Panc1 (cell line): ENCODE measurements at regions not wholly inside any gene's neighbourhood (a gene's known extent, or its start where the extent isn't known, plus 50 kb on each side); places are given as distances from the start of the nearest gene placed in this dataset.

Source experiments
- CTCF ChIP-seq: fragments of 450-650 bp; IDR thresholded peaks from 2 replicates; pipeline ENCODE4 v1.5.1; 2017; ENCODE audit warnings: mild to moderate bottlenecking
- POLR2AphosphoS5 ChIP-seq: IDR thresholded peaks from 2 replicates; pipeline ENCODE4 v1.6.1; 2012; ENCODE audit warnings: mild to moderate bottlenecking, low read depth, low read length, moderate library complexity
- REST ChIP-seq, 2 experiments: IDR thresholded peaks; 2 replicates each; pipeline ENCODE4 v1.6.1; 2011 to 2012; ENCODE audit warnings: low read depth in 2 of 2, control low read depth in 1 of 2, low read length in 1 of 2, mild to moderate bottlenecking in 1 of 2, moderate library complexity in 1 of 2; ENCODE audit not compliant: insufficient read depth in 1 of 2
- SIN3A ChIP-seq: IDR thresholded peaks from 2 replicates; pipeline ENCODE4 v1.6.1; 2012; ENCODE audit warnings: low read depth, mild to moderate bottlenecking, low read length, moderate library complexity, borderline replicate concordance; ENCODE audit not compliant: insufficient read depth
- TCF7L2 ChIP-seq: IDR thresholded peaks from 2 replicates; pipeline ENCODE4 v1.6.1; 2011; ENCODE audit warnings: mild to moderate bottlenecking, low read depth, low read length, inconsistent platforms

GRCh38 chr9:21567926-21568325 is 85.8 kb upstream of the IFNE start:
- no peak for TF ChIP-seq POLR2AphosphoS5
- TF ChIP-seq CTCF, result no peak
- TF ChIP-seq SIN3A, result no peak
- no peak for TF ChIP-seq REST (IDR thresholded peaks at IDR 0.05; ENCODE audit: insufficient read depth in 1 of 2, low read depth in 2 of 2, low read length in 1 of 2)
- TF ChIP-seq TCF7L2, result no peak
